GM19351 (cell line): ENCODE measurements at regions not wholly inside any gene's neighbourhood (a gene's known extent, or its start where the extent isn't known, plus 50 kb on each side); places are given as distances from the start of the nearest gene placed in this dataset.
"Not testable (repeated sequence)": the region's sequence is repeated elsewhere in the genome, so short reads cannot be mapped to it uniquely, and the experiment has no call there.

Experiments used
- ATAC-seq: cut with Tn5 transposase; IDR thresholded peaks from one replicate; pipeline ENCODE4 v1.9.1; 2021; ENCODE audit warnings: mild to moderate bottlenecking, moderate library complexity; ENCODE audit not compliant: unreplicated experiment

GRCh38 chr7:84880326-84880997, 306.4 kb downstream of the SEMA3D start:
- ATAC-seq: not testable (repeated sequence)

GRCh38 chr7:84879570-84880325, 307.1 kb downstream of the SEMA3D start:
- ATAC-seq: no peak

DNA sequence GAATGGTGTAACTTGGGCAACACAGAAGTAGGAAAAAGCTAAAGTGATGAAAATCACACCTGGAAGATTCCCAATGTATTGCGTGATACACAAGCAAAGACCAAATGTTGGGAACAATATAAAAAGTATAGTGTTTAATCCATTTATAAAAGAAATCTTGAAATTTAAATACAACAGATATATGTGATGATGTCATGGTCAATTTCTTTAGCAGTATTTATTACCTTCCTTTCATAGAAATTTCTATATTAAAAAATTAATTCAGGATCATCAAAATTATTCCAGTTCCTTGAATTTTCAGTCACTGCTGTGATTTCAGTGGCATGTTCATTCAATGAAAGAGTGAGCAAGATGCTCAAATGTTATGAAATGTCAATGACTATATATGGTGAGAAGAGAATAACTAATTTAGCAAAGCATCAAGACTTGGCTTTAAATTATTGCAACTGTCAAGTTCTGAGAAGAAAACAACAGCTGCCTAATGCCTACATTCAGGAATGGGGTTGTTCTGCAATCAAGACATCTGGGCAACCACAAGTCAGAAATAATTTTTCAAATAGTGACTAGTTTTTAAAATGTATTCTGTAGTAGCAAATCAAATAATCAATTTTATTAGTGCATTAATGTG, 308.8 kb downstream of the SEMA3D start:
- ATAC-seq: no peak

DNA sequence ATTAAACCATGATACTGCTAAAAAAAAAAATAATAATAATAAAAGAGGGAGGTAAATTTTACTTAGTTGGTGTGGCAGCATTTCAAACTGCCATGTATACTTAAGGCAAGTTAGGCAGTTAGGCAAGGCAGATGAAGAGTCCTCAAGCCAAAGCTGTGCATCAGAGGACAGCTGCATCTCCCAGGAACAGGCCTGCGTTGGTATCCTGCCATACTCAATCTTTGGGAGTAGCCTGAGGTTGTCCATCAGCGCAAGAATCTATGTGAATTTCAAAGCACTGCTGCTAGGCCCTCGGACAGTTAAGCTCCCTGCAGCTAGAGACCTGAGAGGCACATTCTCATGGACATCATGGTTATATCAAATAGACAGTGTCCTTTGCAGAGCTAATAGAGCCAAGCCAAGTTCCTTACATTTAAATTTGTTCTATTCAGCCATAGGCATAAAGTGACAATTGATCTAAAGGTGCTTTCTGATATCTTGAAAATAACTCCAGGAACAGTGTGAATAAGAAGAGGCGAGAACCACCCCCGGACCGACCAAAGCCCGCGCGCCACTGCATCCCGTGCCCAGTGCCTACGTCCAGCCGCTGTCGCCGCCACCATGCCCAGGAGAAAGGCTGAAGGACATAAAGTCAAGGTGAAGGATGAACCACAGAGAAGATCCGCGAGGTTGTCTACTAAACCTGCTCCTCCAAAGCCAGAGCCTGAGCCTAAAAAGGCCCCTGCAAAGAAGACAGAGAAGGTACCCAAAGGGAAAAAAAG, 310.6 kb downstream of the SEMA3D start:
- ATAC-seq: no peak

DNA sequence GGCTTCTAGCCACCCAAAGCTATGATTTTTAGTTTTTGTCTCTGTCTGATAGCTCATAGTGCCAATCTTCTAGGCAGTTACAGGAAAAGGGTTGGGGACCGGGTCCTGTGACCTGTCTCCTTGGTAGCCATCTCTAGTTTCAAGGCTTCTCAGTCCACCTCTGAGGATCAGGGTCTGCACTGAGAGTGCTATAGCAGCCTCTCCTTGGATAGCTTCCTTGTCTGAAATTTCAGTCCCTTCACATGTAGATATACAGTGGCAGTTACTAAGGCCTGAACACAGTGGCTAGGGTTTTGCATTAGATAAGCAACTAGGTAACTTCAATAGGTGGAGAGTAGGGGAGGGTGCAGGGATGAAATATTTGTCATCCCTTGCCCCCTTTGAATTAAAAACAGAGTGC, 321.3 kb downstream of the SEMA3D start:
- no peak for ATAC-seq

- no peak for ATAC-seq
These were observed 329.5 kb downstream of the SEMA3D start for GRCh38 chr7:84857336-84857735.

- no peak for ATAC-seq
These were observed 331.1 kb downstream of the SEMA3D start for GRCh38 chr7:84855758-84856157.

- ATAC-seq: not testable (repeated sequence)
These were observed 337.9 kb downstream of the SEMA3D start for GRCh38 chr7:84848974-84849372.

- no peak for ATAC-seq
These were observed 338.5 kb downstream of the SEMA3D start for GRCh38 chr7:84848219-84848973.

DNA sequence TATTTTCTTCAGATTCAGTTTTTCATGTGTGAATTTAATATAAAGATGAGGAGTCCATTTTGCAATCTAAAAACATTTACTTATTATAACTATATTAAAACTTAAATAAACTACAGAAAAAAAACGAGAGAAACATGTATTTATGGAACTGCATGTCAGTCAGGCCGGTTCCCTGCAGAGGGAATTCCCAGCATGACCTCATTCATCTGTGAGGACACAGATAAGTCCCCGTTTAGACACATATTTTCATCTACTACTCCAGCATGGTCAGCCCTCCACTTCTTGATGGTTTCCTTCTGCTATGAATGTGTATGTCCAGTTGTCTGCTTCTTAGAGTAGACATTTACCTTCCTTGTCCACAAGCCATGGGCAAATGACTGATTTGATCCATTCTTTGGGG, 339.1 kb downstream of the SEMA3D start:
- ATAC-seq: no peak

- ATAC-seq: no peak
These were observed 339.8 kb downstream of the SEMA3D start for GRCh38 chr7:84847038-84847437.

DNA sequence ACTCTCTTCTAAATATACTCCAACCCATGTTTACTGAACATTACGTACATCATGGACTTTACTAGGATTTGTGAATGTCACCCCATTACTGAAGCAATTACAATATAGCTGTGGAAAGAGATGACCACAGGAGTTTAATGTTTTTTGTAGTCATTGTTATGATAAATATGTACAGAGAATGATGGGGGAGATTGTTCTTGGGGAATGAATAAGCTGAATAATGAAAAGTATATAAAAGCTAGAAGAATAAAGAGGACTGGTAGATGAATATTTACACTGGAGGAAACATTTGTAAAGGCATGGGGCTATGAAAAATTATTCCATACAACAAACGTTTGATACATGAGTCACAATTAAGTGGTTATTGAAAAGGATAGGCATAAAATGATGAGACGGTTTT, 340.9 kb downstream of the SEMA3D start:
- ATAC-seq: no peak

- no peak for ATAC-seq
These were observed 342.1 kb downstream of the SEMA3D start for GRCh38 chr7:84844771-84845170.

- no peak for ATAC-seq
These were observed 345.0 kb downstream of the SEMA3D start for GRCh38 chr7:84841809-84842208.

DNA sequence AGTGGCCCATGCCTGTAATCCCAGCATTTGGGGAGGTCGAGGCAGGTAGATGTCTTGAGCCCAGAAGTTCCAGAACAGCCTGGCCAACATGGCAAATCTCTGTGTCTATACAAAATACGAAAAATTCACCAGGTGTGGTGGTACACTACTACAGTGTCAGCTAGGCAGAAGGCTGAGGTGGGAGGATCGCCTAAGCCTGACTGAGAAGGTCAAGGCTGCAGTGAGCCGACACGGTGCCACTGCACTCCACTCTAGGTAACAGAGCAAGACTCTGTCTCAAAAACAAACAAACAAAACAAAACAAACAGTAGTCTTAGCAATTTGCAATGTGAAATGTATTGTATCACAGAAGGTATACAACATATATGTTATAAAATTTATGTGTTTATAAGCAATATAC, 348.0 kb downstream of the SEMA3D start:
- no peak for ATAC-seq

DNA sequence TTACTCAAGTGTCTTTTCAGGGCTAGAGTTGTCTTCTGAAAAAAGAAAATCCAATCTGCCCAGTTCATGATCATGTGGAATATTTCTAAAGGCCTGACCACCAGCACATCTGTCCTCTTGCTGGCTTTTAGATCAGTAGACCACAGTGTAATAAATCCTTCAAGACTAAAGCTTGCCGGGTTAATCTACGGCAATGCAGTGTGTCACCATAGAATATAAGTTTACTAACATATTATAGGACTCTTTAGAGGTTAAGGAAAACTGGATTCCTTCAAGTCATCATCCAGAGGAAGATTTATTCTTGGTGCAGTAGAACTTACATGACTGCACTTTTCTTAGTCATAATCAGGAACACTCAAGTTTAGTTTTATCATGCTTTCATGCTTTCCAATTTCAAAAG, 349.5 kb downstream of the SEMA3D start:
- ATAC-seq: no peak

DNA sequence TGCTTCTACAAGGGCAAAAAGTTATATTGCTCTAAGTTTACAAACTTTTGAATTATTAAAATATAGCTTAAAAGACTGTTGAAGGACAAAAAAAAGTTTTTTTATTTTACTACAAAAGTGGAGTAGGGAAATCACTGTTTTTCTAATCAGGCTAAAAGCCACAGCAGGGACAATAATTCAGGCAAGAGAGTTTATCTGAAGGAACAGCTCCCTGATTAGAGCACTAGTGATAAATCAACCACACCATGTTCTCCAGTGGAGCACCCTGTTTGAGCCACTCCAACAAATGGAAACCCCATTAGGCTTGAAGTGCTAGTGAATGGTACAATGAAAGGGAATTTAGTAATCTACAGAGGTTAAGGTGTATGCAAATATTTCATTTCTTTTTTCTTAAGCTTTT, 357.1 kb downstream of the SEMA3D start:
- ATAC-seq: no peak

GRCh38 chr7:84824057-84824651, 362.7 kb downstream of the SEMA3D start:
- no peak for ATAC-seq

DNA sequence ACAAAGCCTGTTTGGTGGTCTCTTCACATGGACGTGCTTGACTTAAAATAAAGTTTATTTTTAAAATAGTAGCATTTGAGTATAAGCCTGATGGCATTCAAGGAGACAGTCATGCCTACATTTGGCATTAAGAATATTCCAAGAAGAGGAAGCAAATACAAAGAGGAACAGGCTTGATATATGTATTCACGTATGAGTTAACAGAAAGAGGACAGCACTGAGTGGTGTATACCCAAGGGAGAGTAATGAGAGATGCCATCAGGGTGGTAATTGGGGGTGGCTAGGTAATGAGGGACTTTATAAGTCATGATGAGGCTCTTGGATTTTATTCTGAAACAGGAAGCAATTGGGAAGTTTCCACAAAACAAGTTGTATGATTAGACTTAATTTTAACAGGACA, 363.3 kb downstream of the SEMA3D start:
- no peak for ATAC-seq

DNA sequence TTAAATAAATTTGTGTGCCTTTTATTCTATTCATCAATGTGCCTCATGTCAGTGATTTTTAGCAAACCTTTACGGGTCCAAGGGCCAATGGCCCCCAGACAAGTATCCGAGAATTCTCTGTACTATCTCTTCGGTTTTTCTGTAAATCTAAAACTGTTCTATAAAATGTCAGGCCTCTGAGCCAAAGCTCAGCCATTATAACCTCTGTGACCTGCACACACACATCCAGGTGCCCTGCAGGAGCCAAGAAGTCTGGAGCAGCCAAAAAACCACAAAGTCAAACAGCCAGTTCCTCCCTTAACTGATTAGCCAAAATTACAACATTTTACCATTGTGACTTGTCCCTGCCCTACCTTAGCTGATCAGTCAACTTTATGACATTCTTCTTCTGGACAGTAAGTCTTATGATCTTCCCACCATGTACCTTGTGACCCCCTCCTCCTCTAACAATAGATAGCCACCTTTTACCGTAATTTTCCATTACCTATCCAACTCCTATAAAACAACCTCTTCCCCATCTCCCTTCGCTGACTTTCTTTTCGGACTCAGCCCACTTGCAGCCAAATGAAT, 363.8 kb downstream of the SEMA3D start:
- ATAC-seq: no peak
